Inflammatory macrophage treated with lipopolysaccharide for 4 hours (primary cell): ENCODE measurements at regions not wholly inside any gene's neighbourhood (a gene's known extent, or its start where the extent isn't known, plus 50 kb on each side); places are given as distances from the start of the nearest gene placed in this dataset.
A peak's percentile ranks its signal among the peaks of the same experiment; 100 is the strongest.

ENCODE experiments used
- DNase-seq: peaks from one replicate; pipeline ENCODE4 v3.0.0-alpha.2; 2020

GRCh38 chr16:72261127-72261526 is 89.2 kb upstream of the PMFBP1 start:
- DNase-seq: no peak

DNA sequence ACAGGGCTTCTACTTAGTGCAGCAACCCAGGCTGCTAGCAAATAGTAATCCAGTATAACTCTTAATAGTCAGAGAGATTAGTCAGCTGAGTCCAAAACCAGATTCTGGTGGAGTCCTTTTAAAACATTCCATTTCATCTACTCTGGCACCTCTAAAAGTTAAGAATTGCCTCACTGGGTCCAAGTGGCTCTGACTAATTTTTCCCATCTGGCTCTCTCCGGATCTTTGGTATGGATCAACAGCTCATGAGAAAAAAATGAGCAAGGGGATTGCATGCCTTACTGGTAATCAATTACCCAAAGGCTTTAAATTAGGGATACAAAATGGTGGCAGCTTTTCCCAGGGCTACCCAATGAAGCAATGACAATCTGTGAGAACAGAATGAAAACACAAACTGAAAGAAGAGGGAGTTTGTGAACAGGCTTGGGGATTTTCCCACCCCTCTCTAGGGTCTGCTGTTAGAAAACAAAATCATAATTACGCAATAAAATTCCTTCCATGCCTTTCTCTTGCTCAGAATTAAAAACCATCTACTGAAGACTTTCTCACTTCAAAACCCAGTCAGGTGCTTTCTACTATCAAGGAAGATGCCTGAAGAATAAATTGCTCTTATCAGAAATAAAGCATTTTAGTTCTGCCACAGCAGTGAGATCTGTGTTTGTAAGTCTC is 84.6 kb upstream of the PMFBP1 start:
- DNase-seq: no peak

DNA sequence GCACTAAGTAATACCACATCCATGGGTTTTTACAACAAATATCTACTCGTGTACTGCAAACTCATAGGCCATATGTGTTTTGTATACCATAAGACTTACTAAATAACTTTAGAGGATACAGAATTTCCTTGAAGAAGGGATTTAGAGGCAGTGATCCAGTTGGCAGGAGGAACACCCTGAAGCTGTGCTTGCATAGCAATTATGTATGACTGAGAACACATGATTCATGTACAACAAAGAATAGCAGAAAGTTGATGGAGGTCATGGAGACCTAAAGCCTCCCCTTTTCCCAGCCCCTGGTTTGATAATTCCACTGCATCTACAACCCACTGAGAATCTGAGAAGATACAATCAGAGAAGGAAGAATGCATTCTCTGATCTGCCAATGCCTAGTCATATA is 83.8 kb upstream of the PMFBP1 start:
- no peak for DNase-seq

DNA sequence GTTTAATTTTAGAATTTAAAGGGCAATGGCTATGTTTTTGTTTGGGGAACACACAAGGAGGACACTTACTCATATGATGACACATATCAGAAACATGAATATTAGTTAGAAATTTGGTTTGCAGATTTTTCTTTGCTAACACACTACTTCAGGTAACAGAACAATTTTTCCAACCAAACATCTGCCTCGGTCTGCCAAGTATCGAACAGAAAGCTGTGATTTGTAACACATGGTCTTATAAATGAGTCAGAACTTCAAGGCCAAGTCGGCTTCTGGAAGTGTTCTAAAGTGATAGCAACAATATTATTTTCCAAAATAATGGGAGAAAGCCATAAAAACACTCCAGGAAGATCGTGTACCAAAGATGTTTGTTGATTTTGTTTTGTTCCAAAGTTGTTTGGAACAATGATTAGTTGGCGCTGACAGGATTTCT is 75.9 kb upstream of the PMFBP1 start:
- DNase-seq: no peak

- no peak for DNase-seq
Observed at GRCh38 chr16:72246423-72246822, 74.5 kb upstream of the PMFBP1 start.

DNA sequence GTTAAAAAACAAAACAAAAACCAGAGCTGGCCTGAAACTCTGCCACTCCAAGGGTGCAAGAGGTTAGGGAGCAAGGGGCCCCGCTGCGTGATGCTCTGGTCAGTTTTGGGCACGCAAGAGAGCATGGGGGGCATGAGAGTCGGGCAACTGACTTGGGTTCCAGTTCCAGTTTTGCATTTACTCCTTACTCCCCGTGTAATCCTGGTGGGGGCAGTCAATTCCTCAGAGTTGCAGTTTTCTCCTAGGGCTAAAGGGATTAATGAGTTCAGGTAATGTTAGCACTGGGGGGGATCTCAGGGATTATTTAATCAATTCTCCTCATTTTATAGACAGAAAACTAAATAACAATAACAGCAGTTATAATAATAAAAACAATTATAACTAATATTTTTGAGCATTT is 72.9 kb upstream of the PMFBP1 start:
- DNase-seq: no peak

DNA sequence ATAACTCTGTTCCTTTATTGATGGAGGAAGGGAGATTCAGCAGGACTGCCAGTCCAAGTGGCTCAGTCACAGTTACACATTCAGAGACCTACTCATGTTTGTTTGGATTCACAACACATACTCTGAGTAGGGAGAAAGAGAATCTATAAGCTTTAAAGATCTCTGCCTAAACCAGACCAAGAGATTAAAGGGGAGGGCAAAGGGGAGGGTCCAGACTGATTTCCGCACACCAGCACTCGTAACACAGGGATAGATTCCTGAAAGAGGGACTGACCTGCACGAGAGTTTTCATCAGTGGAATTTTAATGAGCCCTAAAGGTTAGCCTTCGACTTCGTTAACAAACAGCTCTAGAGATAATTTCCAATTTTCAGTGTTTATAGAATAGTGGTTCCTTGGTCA is 71.7 kb upstream of the PMFBP1 start:
- DNase-seq: no peak

DNA sequence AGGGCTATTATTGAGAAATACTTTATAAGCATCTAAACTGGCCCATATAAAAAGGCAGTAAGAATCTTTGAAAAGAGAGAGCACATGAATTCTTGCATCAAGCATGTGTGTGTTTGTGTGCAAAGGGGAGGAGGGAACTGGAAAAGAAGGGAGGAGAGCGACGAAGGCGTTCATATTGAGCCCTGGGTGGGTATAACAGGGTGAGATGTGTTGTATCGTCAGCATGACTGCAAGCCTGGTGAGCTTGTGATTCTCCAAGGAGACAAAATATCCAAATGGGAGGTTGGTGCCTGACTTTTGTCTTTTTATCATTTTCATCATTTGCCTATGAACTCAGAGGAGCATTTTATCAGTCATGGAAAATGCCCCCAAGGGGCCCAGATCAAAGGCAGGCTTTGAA is 70.8 kb upstream of the PMFBP1 start:
- DNase-seq: no peak

DNA sequence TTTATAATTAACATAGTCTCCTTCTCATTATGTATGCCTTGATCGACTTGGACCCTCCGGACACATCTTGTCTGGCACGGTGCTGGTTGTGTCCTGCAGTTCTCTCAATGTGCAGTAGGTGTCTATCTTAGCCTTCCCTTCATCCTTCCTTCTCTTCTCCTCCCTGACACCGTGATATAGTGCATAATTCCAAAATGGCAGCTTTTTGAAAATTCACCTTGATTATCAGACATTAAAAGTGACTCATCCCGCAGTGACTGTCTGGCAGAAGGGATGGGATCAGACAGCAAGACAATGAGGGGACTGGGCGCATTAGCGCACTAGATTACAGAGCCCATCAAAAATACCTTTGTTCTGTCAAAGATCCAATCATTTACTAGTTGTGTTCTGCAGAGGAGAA is 70.0 kb upstream of the PMFBP1 start:
- DNase-seq: peak; percentile 18

- no peak for DNase-seq
Observed at GRCh38 chr16:72241008-72241407, 69.1 kb upstream of the PMFBP1 start.

GRCh38 chr16:72240466-72240865 is 68.5 kb upstream of the PMFBP1 start:
- DNase-seq: no peak

DNA sequence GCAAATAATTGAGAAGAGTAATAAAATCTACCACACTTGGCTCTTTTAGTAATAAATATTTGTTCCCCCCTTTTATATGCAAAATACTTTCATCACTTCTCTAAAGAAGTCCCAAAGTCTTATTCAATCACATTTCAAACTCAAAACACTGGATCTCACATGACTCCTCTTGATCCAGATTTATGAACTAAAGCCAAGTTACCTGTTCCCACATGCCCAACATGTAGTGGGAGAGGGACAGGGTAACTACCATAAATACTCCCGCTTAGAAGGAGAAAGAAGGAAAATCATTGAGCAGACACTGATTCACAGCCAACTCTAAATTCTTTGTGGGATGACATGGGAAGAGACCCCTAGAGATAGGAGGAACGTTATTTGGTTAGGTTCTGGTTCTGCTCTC is 64.9 kb upstream of the PMFBP1 start:
- DNase-seq: no peak

- peak; percentile 5 for DNase-seq
Observed at GRCh38 chr16:72234387-72234786, 62.4 kb upstream of the PMFBP1 start.

- no peak for DNase-seq
Observed at GRCh38 chr16:72228014-72228413, 56.1 kb upstream of the PMFBP1 start.

- DNase-seq: no peak
Observed at GRCh38 chr16:72226136-72226535, 54.2 kb upstream of the PMFBP1 start.

DNA sequence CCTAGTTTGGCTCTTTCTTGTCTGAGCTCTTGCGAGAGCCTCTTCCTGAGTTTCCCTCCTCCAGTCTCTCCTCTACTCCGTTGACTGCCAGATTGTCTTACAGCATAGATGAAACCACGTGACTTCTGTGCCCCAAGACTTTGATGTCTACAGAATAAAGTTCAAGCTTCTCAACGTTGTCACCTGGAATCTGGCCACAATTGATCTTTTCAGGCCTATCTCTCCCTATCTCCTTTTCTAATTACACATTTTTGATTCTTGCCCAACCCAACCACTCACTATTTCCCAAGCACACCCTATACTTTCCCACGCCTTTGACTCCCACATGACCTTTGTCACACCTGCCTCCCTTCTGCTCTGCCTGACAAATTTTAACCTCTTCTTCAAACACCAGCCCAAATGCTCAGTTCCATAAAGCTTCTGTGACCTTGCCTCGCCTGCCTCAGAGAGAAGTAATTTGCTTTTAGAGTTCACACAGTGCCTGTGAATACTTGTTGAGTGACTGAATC is 52.4 kb upstream of the PMFBP1 start:
- DNase-seq: no peak

GRCh38 chr16:72222503-72222902 is 50.5 kb upstream of the PMFBP1 start:
- no peak for DNase-seq
